M059J (cell line): ENCODE measurements at regions not wholly inside any gene's neighbourhood (a gene's known extent, or its start where the extent isn't known, plus 50 kb on each side); places are given as distances from the start of the nearest gene placed in this dataset.

Source experiments
- DNase-seq: peaks from one replicate; pipeline ENCODE4 v3.0.0-alpha.2; 2012; ENCODE audit warnings: low read depth

DNA sequence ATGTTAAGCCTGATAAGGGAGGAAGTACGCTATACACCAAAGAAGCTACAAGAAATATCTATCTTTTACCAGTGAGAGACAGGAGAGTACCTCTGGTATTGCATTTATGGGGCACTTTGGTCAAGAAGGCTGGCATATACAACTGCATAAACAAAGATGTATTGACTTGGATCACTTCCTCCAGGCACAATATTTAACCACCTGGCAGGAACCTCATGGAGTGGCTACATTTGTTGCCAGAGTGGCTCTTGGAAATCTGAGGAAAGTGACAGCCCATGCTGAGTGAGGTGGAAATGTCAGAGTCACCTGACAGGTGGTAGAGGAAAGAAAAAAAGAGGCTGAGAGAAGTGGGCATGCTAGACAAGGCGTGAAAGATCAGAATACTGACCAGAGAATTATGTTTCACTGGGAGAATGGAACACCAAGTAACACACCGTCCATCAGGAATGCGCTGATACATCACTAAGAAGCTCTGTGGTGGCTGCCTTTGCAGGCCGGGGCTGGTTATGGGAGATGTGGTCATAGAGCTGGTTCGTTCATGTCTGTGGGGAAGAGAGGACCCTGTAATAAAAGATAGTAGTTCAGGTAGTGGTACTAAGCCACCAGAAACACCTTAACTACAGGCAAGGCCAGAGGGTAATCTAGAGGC, 61.4 kb upstream of the UFL1 start:
- no peak for DNase-seq

GRCh38 chr6:96465321-96465903, 56.2 kb upstream of the UFL1 start:
- no peak for DNase-seq

DNA sequence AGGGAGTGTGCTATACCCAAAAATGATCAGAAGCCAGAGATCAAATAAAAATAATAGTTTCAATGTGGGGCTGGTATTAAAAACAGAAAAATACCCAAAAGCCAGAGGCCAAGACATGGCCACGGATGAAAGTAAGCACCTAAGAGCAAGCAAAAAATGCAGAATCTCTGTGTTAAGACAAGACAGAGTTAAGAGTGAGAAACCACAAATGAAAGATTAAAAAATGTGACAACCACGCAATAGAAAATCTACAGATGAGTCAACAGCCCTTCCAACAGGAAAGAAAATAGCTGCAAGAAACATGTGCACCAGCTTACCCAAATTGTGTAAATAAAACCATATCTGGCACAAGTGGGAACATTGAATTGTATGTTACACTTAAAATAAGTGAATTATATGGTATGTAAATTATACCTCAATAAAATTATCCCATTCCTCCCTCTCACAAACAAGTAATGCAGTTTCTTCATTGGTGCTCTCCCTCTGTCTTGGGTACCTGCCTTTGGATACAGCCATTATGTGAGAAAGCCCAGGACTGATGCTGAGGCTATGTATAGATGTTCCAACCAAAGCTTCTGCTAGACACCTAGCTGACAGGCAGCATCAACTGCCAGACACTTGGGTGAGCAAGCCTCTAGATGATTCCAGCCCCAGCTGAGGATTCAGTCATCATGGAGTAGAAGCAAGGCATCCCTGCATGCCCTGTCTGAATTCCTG, 55.3 kb upstream of the UFL1 start:
- DNase-seq: no peak

DNA sequence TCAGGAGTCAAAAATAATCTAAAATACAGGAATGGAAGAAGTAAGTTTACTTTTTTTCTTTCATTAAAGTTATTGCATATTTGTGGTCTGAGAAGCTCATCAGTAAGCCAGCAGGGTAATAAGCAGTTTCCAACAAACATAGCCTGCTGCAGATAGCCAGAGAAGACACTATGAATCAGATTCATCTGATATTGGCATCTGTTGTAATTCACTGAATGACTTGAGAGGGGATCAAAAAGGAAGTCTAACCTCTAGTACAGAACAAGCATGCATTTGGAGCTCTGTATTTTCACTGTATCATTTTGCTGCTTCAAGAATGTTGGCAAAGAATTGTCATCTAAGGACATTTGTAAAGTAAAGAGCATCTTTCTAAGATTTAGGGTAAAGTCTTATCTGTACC, 53.8 kb upstream of the UFL1 start:
- no peak for DNase-seq

GRCh38 chr6:96468281-96468680, 53.3 kb upstream of the UFL1 start:
- no peak for DNase-seq

- no peak for DNase-seq
These were observed 52.9 kb upstream of the UFL1 start for GRCh38 chr6:96468681-96469224.

- no peak for DNase-seq
These were observed 52.3 kb upstream of the UFL1 start for GRCh38 chr6:96469312-96469711.

GRCh38 chr6:96470296-96470695, 51.3 kb upstream of the UFL1 start:
- DNase-seq: no peak
